ENCODE measurements at regions not wholly inside any gene's neighbourhood (a gene's known extent, or its start where the extent isn't known, plus 50 kb on each side); places are given as distances from the start of the nearest gene placed in this dataset.

DNA sequence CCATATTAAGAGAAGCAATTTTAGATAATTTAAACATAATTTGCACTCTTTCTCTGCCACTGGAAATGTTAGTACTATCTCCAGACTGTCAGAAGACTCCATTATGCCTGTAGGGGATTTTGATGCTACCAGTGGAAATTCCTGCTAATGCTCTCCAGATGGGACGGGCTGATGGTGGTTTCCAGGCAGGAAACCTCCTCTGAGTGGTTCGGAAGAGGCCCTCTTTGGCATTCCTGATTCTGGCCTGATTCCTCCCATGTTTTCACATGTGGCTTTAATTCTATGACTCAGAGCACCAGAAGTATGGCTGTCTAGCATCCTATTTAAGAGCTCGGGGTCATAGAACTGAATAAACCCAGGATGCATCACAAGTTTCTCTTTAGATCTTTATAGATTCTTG is 70.9 kb upstream of the ST6GAL2 start:
- ATAC-seq (ENCODE audit: low read depth) (no peak), DNase-seq (no peak)
- Histone ChIP-seq H3K4me3 (ENCODE audit: control extremely low read depth in 1 of 5, extremely low read depth in 1 of 5, insufficient read depth in 1 of 5, low read depth in 2 of 5, low read length in 4 of 5) (no peak overlapping the region), H3K27me3 (replicated peaks in 1 of 4; ENCODE audit: control extremely low read depth in 1 of 4, control insufficient read depth in 3 of 4, insufficient read depth in 4 of 4, low read length in 3 of 4) (no peaks in the 10 kb centered on the region), H3K27ac (ENCODE audit: low read length in 2 of 2) (no peak overlapping the region), H3K9me3 (ENCODE audit: control extremely low read depth in 1 of 3, control insufficient read depth in 2 of 3, insufficient read depth in 1 of 3, low read length in 2 of 3) (no peaks in the 10 kb centered on the region), H3K4me1 (ENCODE audit: control insufficient read depth in 2 of 2, insufficient read depth in 2 of 2, low read length in 2 of 2) (no peaks in the 10 kb centered on the region), H3K79me2 (ENCODE audit: control insufficient read depth, insufficient read depth, low read length) (no peaks in the 10 kb centered on the region), H2AFZ (ENCODE audit: insufficient read depth, low read depth, low read length, poor library complexity, severe bottlenecking) (no peak overlapping the region), H4K20me1 (ENCODE audit: control insufficient read depth, insufficient read depth, low read length, poor library complexity, severe bottlenecking) (no peaks in the 10 kb centered on the region), H3K36me3 (replicated peaks in 1 of 2; ENCODE audit: control extremely low read depth in 1 of 2, control insufficient read depth in 1 of 2, extremely low read depth in 1 of 2, insufficient read depth in 2 of 2, low read length in 1 of 2) (no peaks in the 10 kb centered on the region), H3K9ac (ENCODE audit: low read length) (no peak overlapping the region), H3K4me2 (replicated peaks; ENCODE audit: low read depth, low read length, poor library complexity, severe bottlenecking) (no peak overlapping the region)
- H3K27ac Mint-ChIP-seq = no peak overlapping the region
- ChIA-PET POLR2A (no interaction called here), CTCF (no interaction called here)
- intact Hi-C loops (cut with micrococcal nuclease) = no loop called here
- WGBS (ENCODE audit: insufficient coverage) = 85% methylated on average over 2 of the region's 3 CpGs
- peaks cover 4% of the 10 kb centered on the region for H3K9me3 Mint-ChIP-seq (ENCODE audit: insufficient read depth)
- TF ChIP-seq, protein P1, sequence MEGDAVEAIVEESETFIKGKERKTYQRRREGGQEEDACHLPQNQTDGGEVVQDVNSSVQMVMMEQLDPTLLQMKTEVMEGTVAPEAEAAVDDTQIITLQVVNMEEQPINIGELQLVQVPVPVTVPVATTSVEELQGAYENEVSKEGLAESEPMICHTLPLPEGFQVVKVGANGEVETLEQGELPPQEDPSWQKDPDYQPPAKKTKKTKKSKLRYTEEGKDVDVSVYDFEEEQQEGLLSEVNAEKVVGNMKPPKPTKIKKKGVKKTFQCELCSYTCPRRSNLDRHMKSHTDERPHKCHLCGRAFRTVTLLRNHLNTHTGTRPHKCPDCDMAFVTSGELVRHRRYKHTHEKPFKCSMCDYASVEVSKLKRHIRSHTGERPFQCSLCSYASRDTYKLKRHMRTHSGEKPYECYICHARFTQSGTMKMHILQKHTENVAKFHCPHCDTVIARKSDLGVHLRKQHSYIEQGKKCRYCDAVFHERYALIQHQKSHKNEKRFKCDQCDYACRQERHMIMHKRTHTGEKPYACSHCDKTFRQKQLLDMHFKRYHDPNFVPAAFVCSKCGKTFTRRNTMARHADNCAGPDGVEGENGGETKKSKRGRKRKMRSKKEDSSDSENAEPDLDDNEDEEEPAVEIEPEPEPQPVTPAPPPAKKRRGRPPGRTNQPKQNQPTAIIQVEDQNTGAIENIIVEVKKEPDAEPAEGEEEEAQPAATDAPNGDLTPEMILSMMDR (IDR thresholded peaks at IDR 0.05) = no peak
- TF ChIP-seq EZH2 (IDR thresholded peaks at IDR 0.05; ENCODE audit: borderline replicate concordance, insufficient read depth, low read depth, low read length, poor library complexity, severe bottlenecking) = no peak
- no peaks in the 10 kb centered on the region for H3K27me3 Mint-ChIP-seq
- H3K4me3 Mint-ChIP-seq = no peak overlapping the region
- no peaks in the 10 kb centered on the region for H3K4me1 Mint-ChIP-seq

DNA sequence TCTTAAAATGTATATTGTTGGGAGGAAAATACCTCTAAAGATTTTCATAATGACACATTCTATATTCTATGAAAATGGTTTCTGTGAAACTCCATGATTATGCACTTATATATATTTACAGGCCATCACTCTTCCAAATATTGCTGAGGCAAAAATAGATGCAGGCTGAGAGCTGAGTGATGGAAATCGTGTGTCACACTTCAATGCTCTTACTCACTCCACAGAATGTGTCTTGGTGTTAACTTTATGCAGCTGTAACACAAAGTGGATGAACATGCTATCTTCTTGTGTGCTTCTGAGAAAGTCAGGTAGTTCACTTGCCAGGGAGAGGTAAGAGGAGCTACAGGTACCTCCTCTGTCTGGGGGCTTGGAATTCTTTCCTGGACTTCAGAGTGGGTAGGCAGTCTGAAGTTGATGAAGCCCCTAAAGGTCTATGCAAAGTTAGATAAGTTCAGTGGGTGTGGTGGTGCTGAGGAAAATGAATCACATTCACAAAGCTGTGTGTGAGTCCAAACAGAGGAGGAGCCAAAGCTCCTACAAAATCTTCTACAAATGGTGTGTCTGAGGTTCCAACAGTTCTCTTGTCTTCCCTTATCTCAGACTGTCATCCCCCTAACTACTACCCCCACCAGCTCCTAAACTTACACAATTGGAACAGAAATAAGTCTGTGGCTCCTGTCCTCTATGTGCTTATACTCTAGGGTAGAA is 74.2 kb upstream of the ST6GAL2 start:
- intact Hi-C loops (cut with micrococcal nuclease) = no loop called here
- DNase-seq (no peak), ATAC-seq (ENCODE audit: low read depth) (no peak)
- H2AFZ ChIP-seq (ENCODE audit: insufficient read depth, low read depth, low read length, poor library complexity, severe bottlenecking) = no peak overlapping the region
- H3K9ac ChIP-seq (ENCODE audit: low read length) = no peak overlapping the region
- no peaks in the 10 kb centered on the region for H3K9me3 ChIP-seq (ENCODE audit: control extremely low read depth in 1 of 3, control insufficient read depth in 2 of 3, insufficient read depth in 1 of 3, low read length in 2 of 3)
- Mint-ChIP-seq H3K27me3 (no peaks in the 10 kb centered on the region), H3K27ac (no peak overlapping the region), H3K9me3 (ENCODE audit: insufficient read depth) (peaks cover 4% of the 10 kb centered on the region), H3K4me1 (no peaks in the 10 kb centered on the region), H3K4me3 (no peak overlapping the region)
- no peak for TF ChIP-seq EZH2 (IDR thresholded peaks at IDR 0.05; ENCODE audit: borderline replicate concordance, insufficient read depth, low read depth, low read length, poor library complexity, severe bottlenecking)
- TF ChIP-seq, protein P1 (IDR thresholded peaks at IDR 0.05) = no peak
- CTCF ChIA-PET = interaction anchor here (1.1 kb wide), 1 partner anchor 11 kb away, joined by 3 read pairs; no protein-coding TSS in a partner anchor
- H3K4me2 ChIP-seq (replicated peaks; ENCODE audit: low read depth, low read length, poor library complexity, severe bottlenecking) = no peak overlapping the region
- no peak overlapping the region for H3K27ac ChIP-seq (ENCODE audit: low read length in 2 of 2)
- no peaks in the 10 kb centered on the region for H3K4me1 ChIP-seq (ENCODE audit: control insufficient read depth in 2 of 2, insufficient read depth in 2 of 2, low read length in 2 of 2)
- H3K36me3 ChIP-seq (replicated peaks in 1 of 2; ENCODE audit: control extremely low read depth in 1 of 2, control insufficient read depth in 1 of 2, extremely low read depth in 1 of 2, insufficient read depth in 2 of 2, low read length in 1 of 2) = no peaks in the 10 kb centered on the region
- H3K79me2 ChIP-seq (ENCODE audit: control insufficient read depth, insufficient read depth, low read length) = no peaks in the 10 kb centered on the region
- H3K4me3 ChIP-seq (ENCODE audit: control extremely low read depth in 1 of 5, extremely low read depth in 1 of 5, insufficient read depth in 1 of 5, low read depth in 2 of 5, low read length in 4 of 5) = no peak overlapping the region
- H3K27me3 ChIP-seq (replicated peaks in 1 of 4; ENCODE audit: control extremely low read depth in 1 of 4, control insufficient read depth in 3 of 4, insufficient read depth in 4 of 4, low read length in 3 of 4) = no peaks in the 10 kb centered on the region
- WGBS (ENCODE audit: insufficient coverage) = no CpG with 5 or more reads among the region's 1 CpG
- POLR2A ChIA-PET = no interaction called here
- H4K20me1 ChIP-seq (ENCODE audit: control insufficient read depth, insufficient read depth, low read length, poor library complexity, severe bottlenecking) = no peaks in the 10 kb centered on the region

Measured in B cell (primary cell).